Breast epithelium (tissue), 3 donors: ENCODE measurements at regions not wholly inside any gene's neighbourhood (a gene's known extent, or its start where the extent isn't known, plus 50 kb on each side); places are given as distances from the start of the nearest gene placed in this dataset.

Source experiments
- CTCF ChIP-seq, 3 donors: fragments of 450-650 bp; IDR thresholded peaks; one replicate each; pipeline ENCODE4 v1.5.1; 2016 to 2017; ENCODE audit warnings: antibody characterized with exemption in 3 of 3, mild to moderate bottlenecking in 3 of 3, moderate library complexity in 3 of 3
- POLR2AphosphoS5 ChIP-seq, 3 donors: sonication (generic); formaldehyde crosslinking; IDR thresholded peaks; one replicate each; pipeline ENCODE4 v1.6.1; 2017; ENCODE audit warnings: antibody characterized with exemption in 3 of 3

- TF ChIP-seq POLR2AphosphoS5 (IDR thresholded peaks at IDR 0.05) (no peak), CTCF (IDR thresholded peaks at IDR 0.05) (no peak)
Measured at GRCh38 chr3:71863563-71864190, 78.7 kb upstream of the PROK2 start.
